ENCODE measurements at regions not wholly inside any gene's neighbourhood (a gene's known extent, or its start where the extent isn't known, plus 50 kb on each side); places are given as distances from the start of the nearest gene placed in this dataset.

GRCh38 chr6:8830794-8831193 is 395.4 kb upstream of the SLC35B3 start:
- Mint-ChIP-seq H3K4me1 (no peaks in the 10 kb centered on the region), H3K4me3 (no peak overlapping the region)
- no CpG with 5 or more reads among the region's 1 CpG for WGBS (ENCODE audit: insufficient coverage)

GRCh38 chr6:8829796-8830195 is 394.5 kb upstream of the SLC35B3 start:
- Mint-ChIP-seq H3K27me3 (ENCODE audit: low read depth in 2 of 2) (no peaks in the 10 kb centered on the region), H3K4me1 (no peaks in the 10 kb centered on the region), H3K36me3 (peaks cover 11% of the 10 kb centered on the region), H3K27ac (no peak overlapping the region), H3K9me3 (peaks cover 7 to 9% of the 10 kb centered on the region in 2 donors), H3K4me3 (no peak overlapping the region)
- DNase-seq: no peak
- H3K4me3 ChIP-seq (ENCODE audit: low read length): no peak overlapping the region
- H3K27me3 ChIP-seq (ENCODE audit: control insufficient read depth, insufficient read depth, low read length): no peaks in the 10 kb centered on the region
- no peak for ATAC-seq
- no peaks in the 10 kb centered on the region for H3K36me3 ChIP-seq (ENCODE audit: control insufficient read depth, insufficient read depth, low read length)
- TF ChIP-seq CTCF (IDR thresholded peaks at IDR 0.05): no peak
- no peak overlapping the region for H3K27ac ChIP-seq (ENCODE audit: low read length)
- H3K4me1 ChIP-seq (ENCODE audit: control insufficient read depth, insufficient read depth, low read length): no peaks in the 10 kb centered on the region
- intact Hi-C loops (cut with micrococcal nuclease): no loop called here
- 37% methylated on average over 5 of the region's 5 CpGs for WGBS (ENCODE audit: insufficient coverage)
- H3K9me3 ChIP-seq (ENCODE audit: control insufficient read depth, insufficient read depth, low read length): no peaks in the 10 kb centered on the region

More at GRCh38 chr6:8830794-8831193, 395.4 kb upstream of the SLC35B3 start:
- TF ChIP-seq CTCF (IDR thresholded peaks at IDR 0.05): no peak
- no peaks in the 10 kb centered on the region for H3K27me3 Mint-ChIP-seq (ENCODE audit: low read depth in 2 of 2)
- ATAC-seq (no peak), DNase-seq (no peak)
- intact Hi-C loops (cut with micrococcal nuclease): no loop called here
- H3K27ac ChIP-seq (ENCODE audit: low read length): no peak overlapping the region
- H3K9me3 Mint-ChIP-seq: peaks cover 7 to 9% of the 10 kb centered on the region in 2 donors
- no peaks in the 10 kb centered on the region for H3K36me3 ChIP-seq (ENCODE audit: control insufficient read depth, insufficient read depth, low read length)
- no peaks in the 10 kb centered on the region for H3K4me1 ChIP-seq (ENCODE audit: control insufficient read depth, insufficient read depth, low read length)
- H3K36me3 Mint-ChIP-seq: peaks cover 10% of the 10 kb centered on the region
- no peak overlapping the region for H3K4me3 ChIP-seq (ENCODE audit: low read length)
- H3K27me3 ChIP-seq (ENCODE audit: control insufficient read depth, insufficient read depth, low read length): no peaks in the 10 kb centered on the region
- H3K27ac Mint-ChIP-seq: no peak overlapping the region
- H3K9me3 ChIP-seq (ENCODE audit: control insufficient read depth, insufficient read depth, low read length): no peaks in the 10 kb centered on the region

- no peaks in the 10 kb centered on the region for H3K27me3 Mint-ChIP-seq (ENCODE audit: low read depth in 2 of 2)
- TF ChIP-seq CTCF (IDR thresholded peaks at IDR 0.05): no peak
- intact Hi-C loops (cut with micrococcal nuclease): no loop called here
- Histone ChIP-seq H3K36me3 (ENCODE audit: control insufficient read depth, insufficient read depth, low read length) (no peaks in the 10 kb centered on the region), H3K9me3 (ENCODE audit: control insufficient read depth, insufficient read depth, low read length) (no peaks in the 10 kb centered on the region), H3K27me3 (ENCODE audit: control insufficient read depth, insufficient read depth, low read length) (no peaks in the 10 kb centered on the region), H3K4me1 (ENCODE audit: control insufficient read depth, insufficient read depth, low read length) (no peaks in the 10 kb centered on the region), H3K27ac (ENCODE audit: low read length) (no peak overlapping the region), H3K4me3 (ENCODE audit: low read length) (no peak overlapping the region)
- ATAC-seq (no peak), DNase-seq (no peak)
- H3K27ac Mint-ChIP-seq: no peak overlapping the region
- no peaks in the 10 kb centered on the region for H3K4me1 Mint-ChIP-seq
- H3K9me3 Mint-ChIP-seq: peaks cover 7 to 9% of the 10 kb centered on the region in 2 donors
- no peak overlapping the region for H3K4me3 Mint-ChIP-seq
- 71% methylated on average over 4 of the region's 4 CpGs for WGBS (ENCODE audit: insufficient coverage)
- H3K36me3 Mint-ChIP-seq: peaks cover 11% of the 10 kb centered on the region
Observed at GRCh38 chr6:8829296-8829695, 394.0 kb upstream of the SLC35B3 start.

- Histone ChIP-seq H3K27me3 (ENCODE audit: control insufficient read depth, insufficient read depth, low read length) (no peaks in the 10 kb centered on the region), H3K27ac (ENCODE audit: low read length) (no peak overlapping the region), H3K9me3 (ENCODE audit: control insufficient read depth, insufficient read depth, low read length) (no peaks in the 10 kb centered on the region), H3K4me1 (ENCODE audit: control insufficient read depth, insufficient read depth, low read length) (no peaks in the 10 kb centered on the region), H3K4me3 (ENCODE audit: low read length) (no peak overlapping the region), H3K36me3 (ENCODE audit: control insufficient read depth, insufficient read depth, low read length) (no peaks in the 10 kb centered on the region)
- Mint-ChIP-seq H3K9me3 (peaks cover 7 to 12% of the 10 kb centered on the region in 2 donors), H3K27me3 (ENCODE audit: low read depth in 2 of 2) (no peaks in the 10 kb centered on the region), H3K36me3 (peaks cover 11% of the 10 kb centered on the region), H3K4me1 (no peaks in the 10 kb centered on the region), H3K4me3 (no peak overlapping the region), H3K27ac (no peak overlapping the region)
- no peak for TF ChIP-seq CTCF (IDR thresholded peaks at IDR 0.05)
- DNase-seq (no peak), ATAC-seq (no peak)
- intact Hi-C loops (cut with micrococcal nuclease): no loop called here
- 97% methylated on average over 4 of the region's 4 CpGs for WGBS (ENCODE audit: insufficient coverage)
Observed at GRCh38 chr6:8828376-8828775, 393.0 kb upstream of the SLC35B3 start.

All from natural killer cell (primary cell).